MCF 10A (cell line): ENCODE measurements at regions not wholly inside any gene's neighbourhood (a gene's known extent, or its start where the extent isn't known, plus 50 kb on each side); places are given as distances from the start of the nearest gene placed in this dataset.

ENCODE experiments used
- BruUV-seq: library from RNA; stranded (reverse); fragments of 400-500 nt; replicated peaks from 2 replicates; lab custom pipeline; 2021; lab: Mats Ljungman, UMichigan
- CTCF ChIA-PET: fragments of 300-600 bp; sonication (Branson Sonifier 250); formaldehyde crosslinking; extraction: SDS; loops from one replicate; lab custom pipeline; 2021; ENCODE audit warnings: antibody characterized with exemption, inconsistent platforms; lab: Yijun Ruan, JAX
- POLR2A ChIA-PET: fragments of 300-600, 350-650 bp; sonication (Branson Sonifier 250); formaldehyde crosslinking; extraction: SDS; loops from one replicate; lab custom pipeline; 2020; ENCODE audit warnings: antibody characterized with exemption, inconsistent platforms; lab: Yijun Ruan, JAX
- DNase-seq: peaks from one replicate; pipeline ENCODE4 v3.0.0-alpha.2; 2018; ENCODE audit not compliant: unreplicated experiment
- H3K27ac Mint-ChIP-seq: one replicate; pipeline ENCODE4 v1.8.0; 2022; ENCODE audit warnings: mild to moderate bottlenecking, low read depth, mixed read lengths; ENCODE audit not compliant: unreplicated experiment
- H3K27me3 Mint-ChIP-seq: one replicate; pipeline ENCODE4 v1.8.0; 2022; ENCODE audit warnings: mixed read lengths; ENCODE audit not compliant: insufficient read depth, unreplicated experiment
- H3K36me3 Mint-ChIP-seq: one replicate; pipeline ENCODE4 v1.8.0; 2022; ENCODE audit warnings: mild to moderate bottlenecking, moderate library complexity, mixed read lengths; ENCODE audit not compliant: insufficient read depth, unreplicated experiment
- H3K4me1 Mint-ChIP-seq: one replicate; pipeline ENCODE4 v1.8.0; 2022; ENCODE audit warnings: mixed read lengths; ENCODE audit not compliant: insufficient read depth, unreplicated experiment
- H3K4me3 Mint-ChIP-seq: one replicate; pipeline ENCODE4 v1.8.0; 2022; ENCODE audit warnings: mild to moderate bottlenecking, moderate library complexity, mixed read lengths; ENCODE audit not compliant: unreplicated experiment
- H3K9me3 Mint-ChIP-seq: one replicate; pipeline ENCODE4 v1.8.0; 2022; ENCODE audit warnings: mixed read lengths; ENCODE audit not compliant: unreplicated experiment
- CTCF ChIP-seq: fragments of 200-600 bp; IDR thresholded peaks from one replicate; pipeline ENCODE4 v1.8.0; 2022; ENCODE audit warnings: antibody characterized with exemption, mild to moderate bottlenecking; ENCODE audit not compliant: unreplicated experiment
- intact Hi-C: fragments of 100-400 bp; cut with micrococcal nuclease; formaldehyde crosslinking; loops from 2 replicates; pipeline ENCODE4 v1.14.1; 2022

GRCh38 chr16:48903039-48903438 is 293.1 kb upstream of the N4BP1 start:
- H3K36me3 Mint-ChIP-seq: no peaks in the 10 kb centered on the region
- BruUV-seq: no TSS peak
- H3K9me3 Mint-ChIP-seq: no peaks in the 10 kb centered on the region
- peaks cover 64% of the 10 kb centered on the region for H3K27me3 Mint-ChIP-seq
- no peak for DNase-seq
- TF ChIP-seq CTCF: no peak
- CTCF ChIA-PET: no interaction called here
- no peak overlapping the region for H3K4me3 Mint-ChIP-seq
- H3K4me1 Mint-ChIP-seq: peaks cover 4% of the 10 kb centered on the region
- H3K27ac Mint-ChIP-seq: no peak overlapping the region
- intact Hi-C loops: loop anchor here (10.0 kb wide), 1 partner anchor 282 kb away; no protein-coding TSS in a partner anchor
- POLR2A ChIA-PET: no interaction called here

GRCh38 chr16:48901712-48902374 is 291.9 kb upstream of the N4BP1 start:
- no TSS peak for BruUV-seq
- TF ChIP-seq CTCF: peak; percentile 14
- Mint-ChIP-seq H3K27ac (no peak overlapping the region), H3K27me3 (peaks cover 67% of the 10 kb centered on the region), H3K4me1 (no peaks in the 10 kb centered on the region), H3K9me3 (no peaks in the 10 kb centered on the region), H3K4me3 (no peak overlapping the region), H3K36me3 (no peaks in the 10 kb centered on the region)
- DNase-seq: no peak
- CTCF ChIA-PET: interaction anchor here (0.6 to 1.4 kb wide), 3 partner anchors 17 to 59 kb away, joined by 3 to 5 read pairs (median 3); no protein-coding TSS in a partner anchor
- intact Hi-C loops: loop anchor here (10.0 kb wide), 1 partner anchor 283 kb away; no protein-coding TSS in a partner anchor
- POLR2A ChIA-PET: no interaction called here

GRCh38 chr16:48899500-48899899 is 289.5 kb upstream of the N4BP1 start:
- no peaks in the 10 kb centered on the region for H3K36me3 Mint-ChIP-seq
- POLR2A ChIA-PET: no interaction called here
- no TSS peak for BruUV-seq
- peaks cover 75% of the 10 kb centered on the region for H3K27me3 Mint-ChIP-seq
- no peak overlapping the region for H3K27ac Mint-ChIP-seq
- no peak overlapping the region for H3K4me3 Mint-ChIP-seq
- H3K4me1 Mint-ChIP-seq: no peaks in the 10 kb centered on the region
- TF ChIP-seq CTCF: no peak
- no peaks in the 10 kb centered on the region for H3K9me3 Mint-ChIP-seq
- DNase-seq: no peak
- intact Hi-C loops: no loop called here
- CTCF ChIA-PET: no interaction called here

GRCh38 chr16:48897698-48898205 is 287.8 kb upstream of the N4BP1 start:
- no peaks in the 10 kb centered on the region for H3K36me3 Mint-ChIP-seq
- no peaks in the 10 kb centered on the region for H3K9me3 Mint-ChIP-seq
- H3K27me3 Mint-ChIP-seq: peaks cover 76% of the 10 kb centered on the region
- no peak for TF ChIP-seq CTCF
- no peak for DNase-seq
- intact Hi-C loops: no loop called here
- H3K4me1 Mint-ChIP-seq: no peaks in the 10 kb centered on the region
- POLR2A ChIA-PET: no interaction called here
- CTCF ChIA-PET: no interaction called here
- BruUV-seq: no TSS peak
- no peak overlapping the region for H3K27ac Mint-ChIP-seq
- no peak overlapping the region for H3K4me3 Mint-ChIP-seq
